GM19239 (cell line): ENCODE measurements at regions not wholly inside any gene's neighbourhood (a gene's known extent, or its start where the extent isn't known, plus 50 kb on each side); places are given as distances from the start of the nearest gene placed in this dataset.
"Not testable (repeated sequence)": the region's sequence is repeated elsewhere in the genome, so short reads cannot be mapped to it uniquely, and the experiment has no call there.

Experiments
- DNase-seq: peaks from one replicate; pipeline ENCODE4 v3.0.0; 2011; ENCODE audit warnings: low spot score; ENCODE audit not compliant: insufficient read length
- FAIRE-seq: peaks from 2 replicates; lab custom pipeline; 2011; peaks lifted over from hg19 to GRCh38; lab: Jason Lieb, UNC

GRCh38 chr18:62442391-62442790, 80.4 kb upstream of the ZCCHC2 start:
- FAIRE-seq, result no peak
- no peak for DNase-seq

- FAIRE-seq (peak; percentile 82), DNase-seq (no peak)
These were observed 77.4 kb upstream of the ZCCHC2 start for GRCh38 chr18:62445386-62445917.

GRCh38 chr18:62446511-62446910, 76.3 kb upstream of the ZCCHC2 start:
- no peak for FAIRE-seq
- DNase-seq, result no peak

- DNase-seq (no peak), FAIRE-seq (no peak)
These were observed 75.2 kb upstream of the ZCCHC2 start for GRCh38 chr18:62447652-62448051.

GRCh38 chr18:62448426-62448825, 74.4 kb upstream of the ZCCHC2 start:
- FAIRE-seq (no peak), DNase-seq (no peak)

- FAIRE-seq (peak; percentile 14), DNase-seq (no peak)
These were observed 73.2 kb upstream of the ZCCHC2 start for GRCh38 chr18:62449490-62450104.

- DNase-seq, result no peak
- no peak for FAIRE-seq
These were observed 72.7 kb upstream of the ZCCHC2 start for GRCh38 chr18:62450175-62450545.

GRCh38 chr18:62450546-62451410, 72.0 kb upstream of the ZCCHC2 start:
- FAIRE-seq (peak; percentile 40), DNase-seq (no peak)

GRCh38 chr18:62452280-62452831, 70.5 kb upstream of the ZCCHC2 start:
- DNase-seq (no peak), FAIRE-seq (peak; percentile 23)

GRCh38 chr18:62453864-62454263, 69.0 kb upstream of the ZCCHC2 start:
- FAIRE-seq (no peak), DNase-seq (no peak)

- no peak for DNase-seq
These were observed 68.3 kb upstream of the ZCCHC2 start for GRCh38 chr18:62454527-62454926.

GRCh38 chr18:62455222-62455621, 67.6 kb upstream of the ZCCHC2 start:
- FAIRE-seq, result no peak
- DNase-seq, result no peak

More at GRCh38 chr18:62454527-62454926, 68.3 kb upstream of the ZCCHC2 start:
- FAIRE-seq, result no peak

- FAIRE-seq (no peak), DNase-seq (no peak)
These were observed 64.9 kb upstream of the ZCCHC2 start for GRCh38 chr18:62457877-62458276.

GRCh38 chr18:62458346-62458745, 64.5 kb upstream of the ZCCHC2 start:
- DNase-seq (no peak), FAIRE-seq (no peak)

GRCh38 chr18:62458868-62459716, 63.7 kb upstream of the ZCCHC2 start:
- FAIRE-seq, result no peak
- DNase-seq, result no peak

- DNase-seq (no peak), FAIRE-seq (no peak)
These were observed 61.9 kb upstream of the ZCCHC2 start for GRCh38 chr18:62460851-62461300.

- no peak for FAIRE-seq
- no peak for DNase-seq
These were observed 61.2 kb upstream of the ZCCHC2 start for GRCh38 chr18:62461591-62461990.

- no peak for DNase-seq
- no peak for FAIRE-seq
These were observed 58.6 kb upstream of the ZCCHC2 start for GRCh38 chr18:62464266-62464665.

- not testable (repeated sequence) for FAIRE-seq, DNase-seq
These were observed 53.7 kb upstream of the ZCCHC2 start for GRCh38 chr18:62469131-62469530.
